Activated T-helper 17 cell treated with anti-CD3 and anti-CD28 coated beads, Interleukin-2, amount 50 U/mL, for 72 hours (primary cell): ENCODE measurements at regions not wholly inside any gene's neighbourhood (a gene's known extent, or its start where the extent isn't known, plus 50 kb on each side); places are given as distances from the start of the nearest gene placed in this dataset.

Experiments used
- ATAC-seq: fragments of 150-1000 bp; cut with Tn5 transposase; replicated peaks from 2 replicates; pipeline ENCODE4 v1.10.0; 2021; ENCODE audit warnings: mild to moderate bottlenecking, moderate library complexity
- H3K27ac Mint-ChIP-seq: one replicate; pipeline ENCODE4 v1.8.0; 2022; ENCODE audit warnings: mixed read lengths
- H3K27me3 Mint-ChIP-seq: one replicate; pipeline ENCODE4 v1.8.0; 2022; ENCODE audit warnings: mixed read lengths
- H3K36me3 Mint-ChIP-seq: one replicate; pipeline ENCODE4 v1.8.0; 2022; ENCODE audit warnings: low read depth, mild to moderate bottlenecking, mixed read lengths
- H3K4me1 Mint-ChIP-seq: one replicate; pipeline ENCODE4 v1.8.0; 2022; ENCODE audit warnings: mixed read lengths
- H3K4me3 Mint-ChIP-seq: one replicate; pipeline ENCODE4 v1.8.0; 2022; ENCODE audit warnings: mild to moderate bottlenecking, mixed read lengths
- H3K9me3 Mint-ChIP-seq: one replicate; pipeline ENCODE4 v1.8.0; 2022; ENCODE audit warnings: mixed read lengths

DNA sequence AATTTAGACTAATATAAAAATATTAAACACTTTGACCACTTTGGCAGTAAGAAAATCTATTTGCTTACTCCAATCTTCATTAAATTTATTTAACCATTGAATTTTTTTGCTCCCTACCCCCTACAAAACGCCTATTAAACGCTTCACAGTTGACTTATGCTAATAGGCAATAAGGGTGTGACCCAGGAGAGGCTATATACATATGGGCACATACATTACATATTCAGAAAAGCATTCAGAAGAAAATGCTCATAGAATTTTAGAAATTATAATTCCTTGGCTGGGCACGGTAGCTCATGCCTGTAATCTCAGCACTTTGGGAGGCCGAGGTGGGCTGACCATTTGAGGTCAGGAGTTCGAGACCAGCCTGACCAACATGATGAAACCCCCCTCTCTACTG, 95.6 kb upstream of the STARD13 start:
- H3K4me1 Mint-ChIP-seq = no peaks in the 10 kb centered on the region
- no peaks in the 10 kb centered on the region for H3K36me3 Mint-ChIP-seq
- no peak for ATAC-seq
- H3K27me3 Mint-ChIP-seq = peaks cover 11% of the 10 kb centered on the region
- H3K9me3 Mint-ChIP-seq = no peaks in the 10 kb centered on the region
- H3K27ac Mint-ChIP-seq = no peak overlapping the region
- H3K4me3 Mint-ChIP-seq = no peak overlapping the region

DNA sequence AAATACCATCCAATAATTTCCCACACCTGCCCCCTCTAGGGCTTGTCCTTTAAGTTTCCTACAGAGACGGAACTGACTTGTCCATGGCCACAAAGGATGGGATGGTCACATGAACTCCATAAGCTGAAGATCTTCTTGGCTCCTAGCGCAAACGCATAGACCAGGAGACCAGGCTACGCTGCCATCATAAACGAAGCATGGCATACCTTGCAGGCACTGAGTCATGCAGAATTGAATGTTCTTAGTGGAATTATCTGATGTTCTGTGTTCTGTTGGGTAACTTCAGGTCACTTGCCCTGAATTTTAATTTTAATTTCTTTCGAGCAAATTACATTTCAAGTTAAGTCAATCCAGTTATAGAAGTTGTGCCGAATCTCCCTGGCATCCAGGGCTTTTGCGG, 96.4 kb upstream of the STARD13 start:
- Mint-ChIP-seq H3K27ac (no peak overlapping the region), H3K27me3 (peaks cover 7% of the 10 kb centered on the region), H3K9me3 (no peaks in the 10 kb centered on the region), H3K36me3 (no peaks in the 10 kb centered on the region), H3K4me1 (no peaks in the 10 kb centered on the region), H3K4me3 (no peak overlapping the region)
- no peak for ATAC-seq

DNA sequence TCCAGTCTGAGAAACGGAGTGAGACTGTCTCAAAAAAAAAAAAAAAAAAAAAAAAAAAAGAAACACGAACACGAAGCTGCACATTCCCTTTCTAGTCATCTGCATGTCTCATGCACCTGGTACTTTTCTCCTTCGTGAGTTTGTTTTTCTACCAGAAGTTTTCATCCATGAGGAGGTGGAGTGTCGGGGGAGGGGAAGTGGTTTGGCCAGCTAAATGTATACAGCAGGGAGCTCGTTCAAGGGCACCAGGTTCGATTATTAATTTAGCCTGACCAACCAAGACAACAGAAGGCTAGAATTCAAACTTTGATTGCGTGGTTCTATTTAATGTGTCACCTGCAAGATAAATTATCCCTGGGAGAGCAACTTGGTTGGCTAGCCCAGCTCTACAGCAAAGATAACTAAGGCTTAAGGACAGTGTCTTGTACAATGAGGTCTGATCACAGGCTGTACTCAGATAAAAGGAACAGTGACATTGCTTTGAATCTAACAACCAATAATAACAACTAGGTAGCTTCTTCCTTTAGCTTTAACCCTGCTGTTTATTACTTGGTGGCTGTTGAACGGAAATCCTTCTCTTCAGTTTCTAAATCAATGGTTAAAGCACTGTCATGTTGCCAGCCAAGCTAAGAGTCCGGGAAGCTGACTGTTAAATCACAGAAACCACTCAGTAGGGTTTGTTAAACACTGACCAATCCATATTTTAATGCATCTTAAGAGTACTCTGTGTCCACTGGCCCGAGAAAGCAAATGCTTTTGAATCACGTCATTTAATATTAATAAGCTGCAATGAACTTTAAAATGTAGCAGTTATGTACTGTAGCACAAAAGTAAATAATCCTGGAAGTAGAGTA, 98.4 kb upstream of the STARD13 start:
- H3K27ac Mint-ChIP-seq = no peak overlapping the region
- no peak for ATAC-seq
- H3K36me3 Mint-ChIP-seq = no peaks in the 10 kb centered on the region
- H3K27me3 Mint-ChIP-seq = peaks cover 4% of the 10 kb centered on the region
- H3K9me3 Mint-ChIP-seq = no peaks in the 10 kb centered on the region
- no peak overlapping the region for H3K4me3 Mint-ChIP-seq
- H3K4me1 Mint-ChIP-seq = no peaks in the 10 kb centered on the region

DNA sequence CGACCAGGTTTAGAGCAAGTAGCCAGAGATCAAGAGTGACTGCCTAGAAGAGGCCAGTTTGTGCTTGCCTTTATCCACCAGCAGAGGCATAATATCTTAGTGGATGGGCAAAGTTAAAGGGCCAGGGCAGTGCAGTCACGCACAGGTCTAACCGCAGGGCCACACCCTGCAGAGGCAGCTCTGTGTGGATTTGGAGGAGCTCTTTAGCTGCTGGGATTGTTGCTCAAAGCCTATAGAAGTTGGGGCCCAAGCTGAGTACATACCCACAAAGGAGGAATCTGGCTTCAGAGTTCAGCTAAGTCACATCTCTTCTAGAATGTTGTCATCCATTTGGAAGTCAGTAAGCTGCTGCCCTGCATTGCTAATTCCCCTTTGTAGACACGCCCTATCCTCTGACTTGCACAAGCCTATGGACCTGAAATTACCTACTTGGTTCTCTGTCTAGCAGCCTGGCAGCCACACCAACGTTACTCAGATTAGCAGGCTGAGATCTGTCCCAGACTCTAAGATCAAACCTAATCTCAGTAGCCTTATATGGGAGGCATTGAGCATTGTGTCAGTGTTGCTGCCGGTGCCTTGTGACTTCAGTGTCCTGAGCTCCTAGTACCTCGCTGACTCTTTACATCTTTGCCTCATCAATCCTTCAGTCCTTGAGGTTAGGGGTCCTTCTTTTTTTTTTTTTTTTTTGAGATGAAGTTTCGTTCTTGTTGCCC, 102.9 kb upstream of the STARD13 start:
- no peaks in the 10 kb centered on the region for H3K36me3 Mint-ChIP-seq
- peaks cover 4% of the 10 kb centered on the region for H3K27me3 Mint-ChIP-seq
- no peaks in the 10 kb centered on the region for H3K4me1 Mint-ChIP-seq
- H3K27ac Mint-ChIP-seq = no peak overlapping the region
- no peak for ATAC-seq
- no peak overlapping the region for H3K4me3 Mint-ChIP-seq
- H3K9me3 Mint-ChIP-seq = no peaks in the 10 kb centered on the region

DNA sequence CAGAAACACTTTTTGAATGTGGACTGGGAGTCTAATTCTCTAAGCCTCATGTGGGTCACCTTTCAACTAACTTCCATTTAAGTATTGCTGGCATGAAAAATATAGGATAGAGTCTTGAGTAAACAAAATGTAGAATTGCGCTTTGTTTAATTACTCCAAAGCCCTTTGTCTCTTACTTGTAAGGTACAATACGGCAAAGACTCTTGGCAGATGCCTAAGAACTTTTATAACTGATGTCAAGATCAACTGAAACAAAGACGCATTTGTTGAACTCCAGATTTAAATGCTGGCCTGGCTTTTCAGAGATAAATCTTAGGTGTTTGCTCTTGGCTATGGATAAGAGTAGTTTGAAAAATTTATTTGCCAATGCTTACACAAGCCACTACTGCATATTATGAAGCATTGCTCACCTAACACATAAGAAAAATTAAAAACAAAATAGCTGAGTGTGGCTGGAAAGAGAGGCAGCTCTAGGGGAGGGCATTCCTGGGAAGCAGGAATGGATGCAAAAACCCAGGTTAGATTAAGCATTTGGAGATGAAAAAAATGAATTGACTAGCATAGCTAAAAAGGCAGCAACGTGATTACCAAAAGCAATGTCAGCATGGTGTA, 107.3 kb upstream of the STARD13 start:
- Mint-ChIP-seq H3K36me3 (no peaks in the 10 kb centered on the region), H3K27ac (no peak overlapping the region), H3K4me3 (no peak overlapping the region), H3K9me3 (no peaks in the 10 kb centered on the region), H3K27me3 (peaks cover 10% of the 10 kb centered on the region), H3K4me1 (no peaks in the 10 kb centered on the region)
- ATAC-seq = no peak

DNA sequence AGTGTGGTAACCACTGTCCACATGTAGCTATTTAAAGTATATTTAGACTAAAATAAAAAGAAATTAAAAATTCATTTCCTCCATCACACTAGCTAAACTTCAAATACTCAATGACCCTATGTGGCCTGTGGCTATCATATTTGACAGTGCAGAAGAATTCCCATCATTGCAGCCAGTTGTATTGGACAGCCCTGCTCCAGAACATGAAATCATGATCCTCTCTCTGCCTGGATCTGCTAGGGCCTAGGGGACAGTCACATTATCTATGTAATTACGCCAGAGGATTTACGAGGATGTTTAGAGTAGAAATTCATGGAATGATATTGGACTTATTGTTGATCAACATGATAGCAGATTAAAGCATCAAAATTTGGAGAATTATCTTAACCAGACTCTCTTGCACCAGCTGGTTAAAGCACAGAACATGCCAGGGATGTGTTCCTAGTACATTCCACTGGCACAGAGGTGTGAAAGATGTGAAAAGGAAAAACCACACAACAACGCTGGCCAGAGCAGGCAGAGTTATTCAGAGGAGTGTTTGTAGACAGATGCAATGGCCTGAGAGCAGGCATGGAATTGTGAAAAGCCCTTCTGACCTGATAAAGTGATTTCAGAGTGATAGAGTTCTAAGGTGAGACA, 108.9 kb upstream of the STARD13 start:
- H3K36me3 Mint-ChIP-seq = no peaks in the 10 kb centered on the region
- peaks cover 10% of the 10 kb centered on the region for H3K27me3 Mint-ChIP-seq
- no peaks in the 10 kb centered on the region for H3K4me1 Mint-ChIP-seq
- no peak overlapping the region for H3K27ac Mint-ChIP-seq
- H3K9me3 Mint-ChIP-seq = no peaks in the 10 kb centered on the region
- H3K4me3 Mint-ChIP-seq = no peak overlapping the region
- no peak for ATAC-seq

DNA sequence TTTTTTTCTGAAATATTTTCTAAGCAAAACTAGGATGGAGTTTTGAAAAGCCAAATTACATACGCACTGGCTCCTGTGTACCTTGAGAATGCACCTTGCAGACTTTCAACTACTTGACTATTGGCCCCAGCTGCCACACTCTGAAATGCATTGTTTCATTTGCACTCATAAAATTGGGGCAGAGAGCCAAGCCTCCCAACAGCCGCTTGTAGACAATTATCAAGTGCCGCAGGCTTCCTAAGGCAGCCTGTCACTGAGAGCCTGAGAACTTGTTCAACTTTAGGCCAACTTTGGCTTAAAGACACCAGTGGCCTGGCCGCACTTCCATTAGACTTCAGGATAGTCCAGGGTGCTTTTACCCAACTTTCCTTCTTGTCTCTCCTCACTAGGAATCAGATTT, 115.7 kb upstream of the STARD13 start:
- H3K27ac Mint-ChIP-seq = no peak overlapping the region
- no peaks in the 10 kb centered on the region for H3K9me3 Mint-ChIP-seq
- H3K4me3 Mint-ChIP-seq = no peak overlapping the region
- H3K36me3 Mint-ChIP-seq = no peaks in the 10 kb centered on the region
- H3K27me3 Mint-ChIP-seq = no peaks in the 10 kb centered on the region
- H3K4me1 Mint-ChIP-seq = no peaks in the 10 kb centered on the region
- ATAC-seq = no peak

DNA sequence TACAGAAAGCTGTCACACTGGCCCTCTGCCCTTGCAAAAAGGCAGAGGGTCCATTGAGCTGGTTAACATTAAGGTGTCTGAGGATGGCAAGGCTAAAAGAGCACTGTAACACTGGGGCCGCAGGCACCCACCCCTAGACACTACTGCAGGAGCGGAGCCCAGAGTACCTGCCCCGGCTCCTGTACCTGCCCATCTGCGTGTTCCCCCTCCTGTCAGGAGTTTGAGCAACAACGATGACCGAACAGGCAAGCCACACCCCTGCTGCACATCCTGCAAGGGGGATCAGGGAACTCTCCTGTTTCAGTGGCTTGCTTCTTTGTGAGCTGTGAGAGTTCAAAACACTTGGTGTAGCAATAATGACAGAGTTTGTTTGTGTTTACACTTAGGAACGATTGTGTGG, 117.4 kb upstream of the STARD13 start:
- H3K4me3 Mint-ChIP-seq = no peak overlapping the region
- H3K27ac Mint-ChIP-seq = no peak overlapping the region
- H3K27me3 Mint-ChIP-seq = no peaks in the 10 kb centered on the region
- no peaks in the 10 kb centered on the region for H3K4me1 Mint-ChIP-seq
- no peaks in the 10 kb centered on the region for H3K9me3 Mint-ChIP-seq
- ATAC-seq = no peak
- no peaks in the 10 kb centered on the region for H3K36me3 Mint-ChIP-seq

DNA sequence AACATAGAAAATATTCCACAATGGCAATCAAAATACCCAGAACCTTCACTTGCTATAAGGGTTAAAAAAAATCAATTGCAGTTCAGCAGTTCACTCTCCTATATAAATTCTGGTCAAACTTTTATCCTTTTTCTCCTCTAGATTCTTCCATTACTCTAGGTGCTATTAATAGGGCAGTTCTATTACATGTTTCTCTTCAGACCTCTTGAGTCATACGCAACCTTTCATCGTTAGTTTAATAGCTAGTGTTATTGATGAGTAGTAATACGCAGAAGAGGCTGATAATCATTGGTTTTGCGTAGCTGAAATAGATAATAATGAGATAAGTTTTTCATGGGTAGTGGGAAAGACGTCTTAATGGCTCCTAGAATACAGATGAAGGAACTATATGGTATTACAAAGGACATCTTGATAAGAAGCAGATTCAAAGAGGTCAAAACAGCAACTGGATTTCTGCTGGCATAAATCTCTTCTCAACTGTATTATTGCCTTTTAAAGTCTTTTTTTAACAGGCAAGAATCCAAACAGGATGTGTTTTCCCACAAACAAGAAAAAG, 118.3 kb upstream of the STARD13 start:
- H3K4me3 Mint-ChIP-seq = no peak overlapping the region

DNA sequence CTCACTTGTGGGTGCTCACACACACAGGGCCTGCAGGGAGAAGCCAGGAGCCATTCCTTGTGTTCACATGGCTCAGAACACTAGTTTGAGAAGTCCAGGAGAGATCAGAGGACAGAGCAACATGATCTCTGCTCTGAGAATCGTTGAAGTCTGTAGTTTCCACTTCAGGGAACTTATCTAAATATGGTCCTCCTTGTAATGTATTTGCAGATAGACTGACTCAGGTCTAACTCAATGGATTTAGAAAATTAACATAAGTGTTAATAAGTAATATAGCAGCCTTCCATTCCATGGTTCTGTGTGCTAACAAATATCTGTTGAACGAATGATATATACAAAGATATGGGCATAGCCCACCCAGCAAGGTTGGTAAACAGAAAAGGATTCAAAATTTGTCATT, 119.8 kb upstream of the STARD13 start:
- H3K27ac Mint-ChIP-seq = no peak overlapping the region
- H3K4me3 Mint-ChIP-seq = no peak overlapping the region
- no peaks in the 10 kb centered on the region for H3K36me3 Mint-ChIP-seq
- no peaks in the 10 kb centered on the region for H3K27me3 Mint-ChIP-seq
- no peak for ATAC-seq
- no peaks in the 10 kb centered on the region for H3K4me1 Mint-ChIP-seq
- no peaks in the 10 kb centered on the region for H3K9me3 Mint-ChIP-seq

More for the DNA sequence above, 118.3 kb upstream of the STARD13 start:
- no peaks in the 10 kb centered on the region for H3K9me3 Mint-ChIP-seq
- no peaks in the 10 kb centered on the region for H3K27me3 Mint-ChIP-seq
- no peak overlapping the region for H3K27ac Mint-ChIP-seq
- ATAC-seq = no peak
- H3K4me1 Mint-ChIP-seq = no peaks in the 10 kb centered on the region
- no peaks in the 10 kb centered on the region for H3K36me3 Mint-ChIP-seq

DNA sequence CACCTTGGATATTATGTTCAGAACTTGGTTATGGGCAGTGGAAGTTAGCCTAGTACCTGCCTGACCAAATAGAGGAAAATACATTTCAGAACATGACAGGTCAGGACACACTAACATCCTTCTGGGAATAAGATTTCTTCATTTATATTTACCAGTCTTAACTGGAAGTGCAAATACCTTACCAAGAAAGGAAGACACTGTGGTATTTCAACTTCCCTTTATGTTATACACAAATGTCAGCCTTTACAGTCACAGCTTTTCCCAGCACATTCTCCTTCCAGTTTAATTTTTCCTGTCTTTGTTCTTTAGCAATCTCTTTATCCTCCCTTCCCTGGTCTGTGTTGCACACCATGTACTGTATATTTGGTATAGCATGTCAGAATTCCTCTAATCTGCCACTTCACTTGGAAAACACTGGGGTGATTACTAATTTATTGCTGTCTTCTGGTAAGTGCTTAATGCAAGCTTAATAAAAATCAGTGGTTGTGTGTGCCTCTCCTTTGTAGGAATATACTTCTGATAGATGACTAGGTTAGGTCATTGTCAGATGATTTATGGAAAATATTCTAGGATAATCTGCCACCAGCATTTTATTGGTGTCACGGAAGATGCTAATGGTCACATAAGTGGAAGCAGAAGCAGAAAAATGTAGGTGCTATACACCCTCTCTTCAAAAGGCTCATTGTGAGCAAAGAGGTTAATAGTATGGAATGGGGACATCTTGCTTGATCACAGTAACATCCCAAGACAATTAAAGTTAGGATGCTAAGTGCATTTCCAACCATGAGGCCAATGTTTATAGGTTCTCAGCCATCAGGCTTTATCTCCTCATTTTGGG, 124.3 kb upstream of the STARD13 start:
- H3K9me3 Mint-ChIP-seq = peaks cover 4% of the 10 kb centered on the region
- no peak for ATAC-seq
- no peak overlapping the region for H3K27ac Mint-ChIP-seq
- no peaks in the 10 kb centered on the region for H3K4me1 Mint-ChIP-seq
- H3K4me3 Mint-ChIP-seq = no peak overlapping the region
- peaks cover 23% of the 10 kb centered on the region for H3K27me3 Mint-ChIP-seq
- no peaks in the 10 kb centered on the region for H3K36me3 Mint-ChIP-seq

DNA sequence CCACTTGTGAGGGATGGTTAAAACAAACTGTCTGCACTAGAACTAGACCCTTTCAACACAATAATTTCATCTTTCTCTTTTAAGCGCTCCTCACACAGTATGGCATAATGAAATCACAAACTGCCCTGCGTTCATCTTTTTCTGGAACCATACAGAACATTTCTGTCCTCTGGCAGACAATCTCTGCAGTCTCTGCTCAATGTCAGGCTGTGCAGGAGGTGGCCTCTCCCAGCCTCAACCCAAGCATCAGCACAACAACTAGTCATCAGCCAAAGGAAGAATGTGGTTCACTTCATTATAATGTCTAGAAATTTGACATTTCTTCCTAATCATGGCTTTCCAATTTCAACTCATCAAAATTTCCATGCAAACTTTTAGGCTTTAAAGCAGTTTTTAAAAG, 125.1 kb upstream of the STARD13 start:
- no peaks in the 10 kb centered on the region for H3K4me1 Mint-ChIP-seq
- no peak overlapping the region for H3K27ac Mint-ChIP-seq
- peaks cover 4% of the 10 kb centered on the region for H3K9me3 Mint-ChIP-seq
- no peak overlapping the region for H3K4me3 Mint-ChIP-seq
- peaks cover 23% of the 10 kb centered on the region for H3K27me3 Mint-ChIP-seq
- no peak for ATAC-seq
- no peaks in the 10 kb centered on the region for H3K36me3 Mint-ChIP-seq

DNA sequence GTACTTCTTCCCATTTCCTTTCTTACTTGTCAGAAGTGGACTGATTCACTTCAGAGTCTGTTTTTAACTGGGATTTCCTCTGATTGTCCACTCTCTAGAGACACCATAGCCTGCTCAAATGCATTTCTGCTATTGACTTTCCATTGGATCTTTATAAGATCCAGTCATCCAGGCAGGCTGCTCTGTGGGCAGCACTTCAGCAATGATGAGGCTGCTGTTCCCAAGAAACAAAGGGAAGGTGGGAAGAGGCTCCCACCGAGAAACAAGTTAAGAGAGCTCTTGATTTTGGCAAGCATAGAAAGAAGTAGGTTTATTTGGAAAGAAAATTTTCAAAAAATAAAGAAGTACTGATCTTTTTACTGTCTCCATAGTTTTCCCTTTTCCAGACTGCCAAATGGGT, 125.8 kb upstream of the STARD13 start:
- no peaks in the 10 kb centered on the region for H3K4me1 Mint-ChIP-seq
- no peak overlapping the region for H3K27ac Mint-ChIP-seq
- no peaks in the 10 kb centered on the region for H3K36me3 Mint-ChIP-seq
- peaks cover 26% of the 10 kb centered on the region for H3K27me3 Mint-ChIP-seq
- ATAC-seq = no peak
- no peak overlapping the region for H3K4me3 Mint-ChIP-seq
- peaks cover 7% of the 10 kb centered on the region for H3K9me3 Mint-ChIP-seq

DNA sequence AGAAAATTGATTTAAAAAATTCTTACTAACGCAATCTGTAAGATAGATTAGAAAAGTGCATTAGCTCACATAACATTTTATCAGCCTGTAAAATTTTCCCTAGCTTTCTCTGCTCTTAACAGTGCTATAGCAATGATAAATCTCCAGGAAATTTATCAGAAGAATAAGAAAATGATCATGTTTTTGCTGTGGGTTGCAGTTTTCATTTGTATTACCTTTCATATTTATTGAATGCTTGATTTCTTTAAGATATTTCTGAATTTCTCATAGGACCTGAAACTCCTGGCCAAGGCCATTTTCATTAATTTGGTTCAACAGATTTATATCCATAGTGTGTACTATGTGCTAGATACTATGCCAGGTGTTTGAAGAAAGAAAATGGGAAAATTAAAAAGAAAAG, 130.3 kb upstream of the STARD13 start:
- Mint-ChIP-seq H3K9me3 (peaks cover 11% of the 10 kb centered on the region), H3K27me3 (peaks cover 45% of the 10 kb centered on the region), H3K4me3 (no peak overlapping the region), H3K4me1 (no peaks in the 10 kb centered on the region), H3K27ac (no peak overlapping the region), H3K36me3 (no peaks in the 10 kb centered on the region)
- ATAC-seq = no peak
